MM.1S (cell line): ENCODE measurements at regions not wholly inside any gene's neighbourhood (a gene's known extent, or its start where the extent isn't known, plus 50 kb on each side); places are given as distances from the start of the nearest gene placed in this dataset.

Experiments
- CTCF ChIP-seq: fragments of 300-600 bp; sonication (generic); IDR thresholded peaks from 2 replicates; pipeline ENCODE4 v1.5.1; 2016; ENCODE audit warnings: antibody characterized with exemption, low read length, mixed read lengths
- EZH2 ChIP-seq: fragments of 300-600 bp; sonication (generic); optimal IDR thresholded peaks from 2 replicates; pipeline ENCODE3; 2017; ENCODE audit warnings: low read depth, mild to moderate bottlenecking, antibody characterized with exemption, low read length, mixed read lengths
- EZH2phosphoT487 ChIP-seq: fragments of 300-600 bp; sonication (generic); IDR thresholded peaks from 2 replicates; pipeline ENCODE4 v1.6.1; 2018; ENCODE audit warnings: antibody characterized with exemption, low read length

GRCh38 chr3:44125882-44126281 lies 115.8 kb upstream of the TOPAZ1 start:
- TF ChIP-seq CTCF: no peak
- no peak for TF ChIP-seq EZH2phosphoT487
- no peak for TF ChIP-seq EZH2
